Ovary (tissue), 3 donors: ENCODE measurements at regions not wholly inside any gene's neighbourhood (a gene's known extent, or its start where the extent isn't known, plus 50 kb on each side); places are given as distances from the start of the nearest gene placed in this dataset.

Experiments
- CTCF ChIP-seq, 3 donors: fragments of 450-650 bp in 2 of 3; fragments of 200-600 bp in 1 of 3; IDR thresholded peaks; one replicate each; pipeline versions ENCODE4 v1.5.1 to v1.8.0; 2016 to 2022; ENCODE audit warnings: antibody characterized with exemption in 3 of 3, mild to moderate bottlenecking in 1 of 3
- EP300 ChIP-seq: sonication (generic); formaldehyde crosslinking; IDR thresholded peaks from one replicate; pipeline ENCODE4 v1.6.1; 2017; ENCODE audit warnings: antibody characterized with exemption
- POLR2A ChIP-seq: fragments of 450-650 bp; IDR thresholded peaks from one replicate; pipeline ENCODE4 v1.6.1; 2017; ENCODE audit warnings: antibody characterized with exemption, mild to moderate bottlenecking, moderate library complexity
- donor health status: DM: no; HTN: no; CAD: no.

DNA sequence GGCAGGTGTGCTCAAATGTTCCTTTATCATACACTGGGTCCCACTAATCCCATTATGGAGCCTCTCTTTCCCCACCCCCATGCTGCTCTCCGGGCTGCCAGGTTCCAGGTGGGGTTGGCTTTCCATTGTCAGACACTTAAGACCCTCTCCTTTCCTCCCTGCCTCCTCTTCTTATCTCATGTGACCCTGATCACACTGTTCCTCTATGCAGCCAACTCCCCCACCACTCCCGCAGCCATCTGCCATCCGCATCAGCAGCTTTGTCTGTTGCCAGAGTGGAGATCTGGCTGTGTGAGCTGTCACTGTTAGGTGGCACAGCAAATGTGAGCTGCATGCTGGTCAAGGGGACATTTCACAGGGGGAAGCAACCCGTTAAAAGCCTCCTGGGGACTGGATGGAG is 391.4 kb downstream of the TNS3 start:
- no peak for TF ChIP-seq CTCF (IDR thresholded peaks at IDR 0.05)
- TF ChIP-seq POLR2A: no peak
- TF ChIP-seq EP300: no peak
